SK-N-SH (cell line): ENCODE measurements at regions not wholly inside any gene's neighbourhood (a gene's known extent, or its start where the extent isn't known, plus 50 kb on each side); places are given as distances from the start of the nearest gene placed in this dataset.

Experiments used
- EP300 ChIP-seq, 2 experiments: IDR thresholded peaks; 2 replicates each; pipeline versions ENCODE4 v1.4.0 to v1.6.1; 2012; ENCODE audit warnings: borderline replicate concordance in 1 of 2, low read depth in 1 of 2, low read length in 1 of 2
- NFIC ChIP-seq: IDR thresholded peaks from 2 replicates; pipeline ENCODE4 v1.4.0; 2012; ENCODE audit warnings: borderline replicate concordance
- RXRA ChIP-seq: IDR thresholded peaks from 2 replicates; pipeline ENCODE4 v1.4.0; 2012; ENCODE audit warnings: low read depth, mild to moderate bottlenecking, borderline replicate concordance
- SMC3 ChIP-seq: IDR thresholded peaks from 2 replicates; pipeline ENCODE4 v1.6.1; 2012; ENCODE audit warnings: low read depth, low read length, improper control_type of control experiment
- YY1 ChIP-seq: IDR thresholded peaks from 2 replicates; pipeline ENCODE4 v1.4.0; 2012; ENCODE audit warnings: low read depth, mild to moderate bottlenecking
- TF ChIP-seq, protein P1 (sequence below): fragments of 200-600 bp; sonication (generic); IDR thresholded peaks from 2 replicates; pipeline ENCODE4 v1.6.1; 2017; ENCODE audit warnings: antibody characterized with exemption, mild to moderate bottlenecking, moderate library complexity
- TF ChIP-seq, protein P2 (sequence below): IDR thresholded peaks from 2 replicates; pipeline ENCODE4 v1.4.0; 2012; ENCODE audit warnings: low read depth

DNA sequence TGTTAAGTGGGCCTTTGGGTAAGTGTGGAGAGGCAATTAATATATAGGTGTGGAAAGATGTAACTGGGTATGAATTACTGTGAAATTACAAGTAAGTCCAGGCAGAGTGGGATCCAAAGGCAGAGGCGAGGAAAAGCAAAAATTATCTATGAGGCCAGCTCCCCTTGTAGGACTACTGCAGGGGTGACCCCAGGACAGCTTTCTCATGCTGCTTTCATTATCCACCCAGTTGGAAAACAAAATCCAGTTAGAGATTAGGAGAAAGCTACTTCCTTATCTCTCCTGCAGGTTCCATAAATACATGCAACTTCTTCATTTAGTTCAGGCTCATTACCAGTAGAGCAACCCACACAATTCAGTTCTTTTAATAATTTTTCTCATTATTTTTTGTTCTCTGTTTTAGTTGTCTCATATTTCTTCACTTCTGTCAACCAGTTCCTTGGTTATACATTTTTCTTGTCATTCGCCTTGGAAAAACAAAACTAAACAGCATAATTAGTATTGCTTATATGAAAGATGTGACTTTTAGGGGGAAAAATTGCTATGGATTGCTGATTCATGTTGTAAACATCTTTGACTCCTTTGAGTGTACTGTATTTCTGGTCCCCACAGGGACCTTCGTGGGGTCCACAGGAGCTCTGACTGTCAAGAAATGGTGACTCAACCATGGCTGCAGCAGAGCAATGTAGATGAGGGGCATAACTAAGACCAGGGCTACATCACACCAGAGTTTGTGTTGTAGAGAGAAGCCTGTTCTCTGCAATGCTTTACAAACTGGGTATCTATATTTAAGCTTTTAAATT lies 110.4 kb upstream of the PARD3B start:
- TF ChIP-seq, protein P1, sequence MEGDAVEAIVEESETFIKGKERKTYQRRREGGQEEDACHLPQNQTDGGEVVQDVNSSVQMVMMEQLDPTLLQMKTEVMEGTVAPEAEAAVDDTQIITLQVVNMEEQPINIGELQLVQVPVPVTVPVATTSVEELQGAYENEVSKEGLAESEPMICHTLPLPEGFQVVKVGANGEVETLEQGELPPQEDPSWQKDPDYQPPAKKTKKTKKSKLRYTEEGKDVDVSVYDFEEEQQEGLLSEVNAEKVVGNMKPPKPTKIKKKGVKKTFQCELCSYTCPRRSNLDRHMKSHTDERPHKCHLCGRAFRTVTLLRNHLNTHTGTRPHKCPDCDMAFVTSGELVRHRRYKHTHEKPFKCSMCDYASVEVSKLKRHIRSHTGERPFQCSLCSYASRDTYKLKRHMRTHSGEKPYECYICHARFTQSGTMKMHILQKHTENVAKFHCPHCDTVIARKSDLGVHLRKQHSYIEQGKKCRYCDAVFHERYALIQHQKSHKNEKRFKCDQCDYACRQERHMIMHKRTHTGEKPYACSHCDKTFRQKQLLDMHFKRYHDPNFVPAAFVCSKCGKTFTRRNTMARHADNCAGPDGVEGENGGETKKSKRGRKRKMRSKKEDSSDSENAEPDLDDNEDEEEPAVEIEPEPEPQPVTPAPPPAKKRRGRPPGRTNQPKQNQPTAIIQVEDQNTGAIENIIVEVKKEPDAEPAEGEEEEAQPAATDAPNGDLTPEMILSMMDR, result no peak
- no peak for TF ChIP-seq SMC3
- no peak for TF ChIP-seq YY1
- TF ChIP-seq RXRA, result no peak
- TF ChIP-seq EP300 (IDR thresholded peaks at IDR 0.05; ENCODE audit: borderline replicate concordance in 1 of 2, low read depth in 1 of 2, low read length in 1 of 2), result no peak
- TF ChIP-seq NFIC, result no peak
- TF ChIP-seq, protein P2, sequence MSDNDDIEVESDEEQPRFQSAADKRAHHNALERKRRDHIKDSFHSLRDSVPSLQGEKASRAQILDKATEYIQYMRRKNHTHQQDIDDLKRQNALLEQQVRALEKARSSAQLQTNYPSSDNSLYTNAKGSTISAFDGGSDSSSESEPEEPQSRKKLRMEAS, result no peak
